Peyer's patch (tissue), 4 donors: ENCODE measurements at regions not wholly inside any gene's neighbourhood (a gene's known extent, or its start where the extent isn't known, plus 50 kb on each side); places are given as distances from the start of the nearest gene placed in this dataset.

Source experiments
- DNase-seq, 3 donors: peaks; one replicate each; pipeline ENCODE4 v3.0.0-alpha.2; 2017 to 2019
- H3K27ac ChIP-seq, 4 donors: fragments of 200-600 bp; sonication (generic); one replicate each; pipeline ENCODE4 v1.5.1; 2016 to 2019
- H3K27me3 ChIP-seq, 2 donors: fragments of 200-600 bp; sonication (generic); one replicate each; pipeline ENCODE4 v1.5.1; 2019
- H3K36me3 ChIP-seq, 3 donors: fragments of 200-600 bp; sonication (generic); one replicate each; pipeline ENCODE4 v1.5.1; 2016 to 2019
- H3K4me1 ChIP-seq, 4 donors: fragments of 200-600 bp; sonication (generic); one replicate each; pipeline ENCODE4 v1.5.1; 2016 to 2019
- H3K4me3 ChIP-seq, 4 donors: fragments of 200-600 bp; sonication (generic); 1 replicate in 3 of 4; 2 replicates in 1 of 4; pipeline ENCODE4 v1.5.1; 2016 to 2019; ENCODE audit warnings: mild to moderate bottlenecking in 1 of 4
- H3K9me3 ChIP-seq, 4 donors: fragments of 200-600 bp; sonication (generic); one replicate each; pipeline ENCODE4 v1.5.1; 2016 to 2019; ENCODE audit warnings: mild to moderate bottlenecking in 1 of 4
- CTCF ChIP-seq, 6 experiments: fragments of 450-650 bp in 4 of 6; fragments of 200-600 bp in 2 of 6; sonication (generic) in 1 of 6; IDR thresholded peaks; one replicate each; pipeline ENCODE4 v1.5.1; 2017 to 2019; ENCODE audit warnings: antibody characterized with exemption in 6 of 6, mild to moderate bottlenecking in 3 of 6, moderate library complexity in 1 of 6
- POLR2A ChIP-seq, 2 donors: fragments of 450-650 bp; IDR thresholded peaks; one replicate each; pipeline ENCODE4 v1.5.1; 2017; ENCODE audit warnings: antibody characterized with exemption in 2 of 2, mild to moderate bottlenecking in 2 of 2, moderate library complexity in 2 of 2

- Histone ChIP-seq H3K36me3 (no peaks in the 10 kb centered on the region), H3K4me3 (no peak overlapping the region), H3K9me3 (no peaks in the 10 kb centered on the region), H3K4me1 (peaks cover 0 to 3% (median 0%) of the 10 kb centered on the region in 4 donors), H3K27ac (no peak overlapping the region), H3K27me3 (no peaks in the 10 kb centered on the region)
- no peak for TF ChIP-seq POLR2A (IDR thresholded peaks at IDR 0.05)
- no peak for DNase-seq
Observed at GRCh38 chr2:439556-440402, 151.9 kb upstream of the ALKAL2 start.

GRCh38 chr2:439077-439476 lies 151.2 kb upstream of the ALKAL2 start:
- Histone ChIP-seq H3K27me3 (no peaks in the 10 kb centered on the region), H3K27ac (no peak overlapping the region), H3K9me3 (no peaks in the 10 kb centered on the region), H3K4me1 (peaks cover 0 to 3% (median 0%) of the 10 kb centered on the region in 4 donors), H3K36me3 (no peaks in the 10 kb centered on the region), H3K4me3 (no peak overlapping the region)
- no peak for TF ChIP-seq CTCF (IDR thresholded peaks at IDR 0.05)
- TF ChIP-seq POLR2A (IDR thresholded peaks at IDR 0.05): no peak
- no peak for DNase-seq

GRCh38 chr2:437756-438393 lies 150.0 kb upstream of the ALKAL2 start:
- Histone ChIP-seq H3K27me3 (no peaks in the 10 kb centered on the region), H3K4me3 (peak overlapping the region in 1 of 4 donors; percentile 10), H3K27ac (peak overlapping the region; percentile 20 to 86 (median 49)), H3K9me3 (no peaks in the 10 kb centered on the region), H3K4me1 (peaks cover 0 to 3% (median 0%) of the 10 kb centered on the region in 4 donors), H3K36me3 (no peaks in the 10 kb centered on the region)
- peak in 2 of 3 donors; percentile 93 for DNase-seq
- TF ChIP-seq POLR2A (IDR thresholded peaks at IDR 0.05) (no peak), CTCF (IDR thresholded peaks at IDR 0.05) (no peak)

- Histone ChIP-seq H3K36me3 (no peaks in the 10 kb centered on the region), H3K27ac (peak overlapping the region in 2 of 4 donors; percentile 75 to 86), H3K4me1 (peaks cover 0 to 3% (median 0%) of the 10 kb centered on the region in 4 donors), H3K9me3 (no peaks in the 10 kb centered on the region), H3K27me3 (no peaks in the 10 kb centered on the region), H3K4me3 (no peak overlapping the region)
- DNase-seq: no peak
- TF ChIP-seq POLR2A (IDR thresholded peaks at IDR 0.05) (no peak), CTCF (IDR thresholded peaks at IDR 0.05) (no peak)
Observed at GRCh38 chr2:437180-437579, 149.3 kb upstream of the ALKAL2 start.

- no peak overlapping the region for H3K4me3 ChIP-seq
- no peaks in the 10 kb centered on the region for H3K27me3 ChIP-seq
- no peak for DNase-seq
- H3K27ac ChIP-seq: no peak overlapping the region
- TF ChIP-seq POLR2A (IDR thresholded peaks at IDR 0.05): no peak
- TF ChIP-seq CTCF (IDR thresholded peaks at IDR 0.05): no peak
- H3K4me1 ChIP-seq: peaks cover 0 to 3% (median 0%) of the 10 kb centered on the region in 4 donors
- no peaks in the 10 kb centered on the region for H3K9me3 ChIP-seq
- H3K36me3 ChIP-seq: no peaks in the 10 kb centered on the region
Observed at GRCh38 chr2:436205-436604, 148.3 kb upstream of the ALKAL2 start.

GRCh38 chr2:434625-435024 lies 146.7 kb upstream of the ALKAL2 start:
- DNase-seq: no peak
- H3K4me3 ChIP-seq: no peak overlapping the region
- no peaks in the 10 kb centered on the region for H3K9me3 ChIP-seq
- H3K4me1 ChIP-seq: peaks cover 0 to 3% (median 0%) of the 10 kb centered on the region in 4 donors
- no peak for TF ChIP-seq CTCF (IDR thresholded peaks at IDR 0.05)
- TF ChIP-seq POLR2A (IDR thresholded peaks at IDR 0.05): no peak
- H3K27ac ChIP-seq: no peak overlapping the region
- no peaks in the 10 kb centered on the region for H3K36me3 ChIP-seq
- H3K27me3 ChIP-seq: no peaks in the 10 kb centered on the region
